ENCODE measurements at regions not wholly inside any gene's neighbourhood (a gene's known extent, or its start where the extent isn't known, plus 50 kb on each side); places are given as distances from the start of the nearest gene placed in this dataset.

- no peak for DNase-seq
Observed at GRCh38 chr5:98085593-98085992, 687.9 kb upstream of the RGMB start.

- no peak for DNase-seq
Observed at GRCh38 chr5:98095072-98095471, 678.4 kb upstream of the RGMB start.

- DNase-seq: no peak
Observed at GRCh38 chr5:98096155-98096554, 677.3 kb upstream of the RGMB start.

- DNase-seq: no peak
Observed at GRCh38 chr5:98099448-98100105, 673.9 kb upstream of the RGMB start.

- DNase-seq: no peak
Observed at GRCh38 chr5:98101131-98101530, 672.3 kb upstream of the RGMB start.

- no peak for DNase-seq
Observed at GRCh38 chr5:98102936-98103335, 670.5 kb upstream of the RGMB start.

GRCh38 chr5:98103807-98104206, 669.7 kb upstream of the RGMB start:
- no peak for DNase-seq

- no peak for DNase-seq
Observed at GRCh38 chr5:98104454-98105188, 668.8 kb upstream of the RGMB start.

- no peak for DNase-seq
Observed at GRCh38 chr5:98105681-98106080, 667.8 kb upstream of the RGMB start.

- DNase-seq: no peak
Observed at GRCh38 chr5:98106116-98107031, 667.1 kb upstream of the RGMB start.

GRCh38 chr5:98108497-98108896, 665.0 kb upstream of the RGMB start:
- no peak for DNase-seq

- no peak for DNase-seq
Observed at GRCh38 chr5:98109561-98110006, 663.9 kb upstream of the RGMB start.

- no peak for DNase-seq
Observed at GRCh38 chr5:98110282-98110691, 663.2 kb upstream of the RGMB start.

GRCh38 chr5:98110791-98111190, 662.7 kb upstream of the RGMB start:
- DNase-seq: no peak

GRCh38 chr5:98111686-98112085, 661.8 kb upstream of the RGMB start:
- no peak for DNase-seq

- no peak for DNase-seq
Observed at GRCh38 chr5:98121036-98121936, 652.2 kb upstream of the RGMB start.

- DNase-seq: no peak
Observed at GRCh38 chr5:98128271-98128670, 645.2 kb upstream of the RGMB start.

- DNase-seq: no peak
Observed at GRCh38 chr5:98128846-98129245, 644.6 kb upstream of the RGMB start.

GRCh38 chr5:98130261-98131035, 643.0 kb upstream of the RGMB start:
- no peak for DNase-seq

- DNase-seq: no peak
Observed at GRCh38 chr5:98144116-98144515, 629.3 kb upstream of the RGMB start.

GRCh38 chr5:98144710-98145109, 628.8 kb upstream of the RGMB start:
- DNase-seq: no peak

- no peak for DNase-seq
Observed at GRCh38 chr5:98157368-98157767, 616.1 kb upstream of the RGMB start.
